ENCODE measurements at regions not wholly inside any gene's neighbourhood (a gene's known extent, or its start where the extent isn't known, plus 50 kb on each side); places are given as distances from the start of the nearest gene placed in this dataset.

GRCh38 chr18:60445341-60445740 lies 72.8 kb upstream of the MC4R start:
- no peak for DNase-seq

GRCh38 chr18:60446821-60447220 lies 74.2 kb upstream of the MC4R start:
- DNase-seq: peak in 1 of 2 experiments; percentile 41

GRCh38 chr18:60448487-60449267 lies 76.1 kb upstream of the MC4R start:
- DNase-seq: no peak

- DNase-seq: no peak
Measured at GRCh38 chr18:60452421-60452820, 79.8 kb upstream of the MC4R start.

GRCh38 chr18:60466677-60467076 lies 94.1 kb upstream of the MC4R start:
- no peak for DNase-seq

GRCh38 chr18:60469387-60470100 lies 97.0 kb upstream of the MC4R start:
- DNase-seq: peak in 1 of 2 experiments; percentile 16

GRCh38 chr18:60471652-60472051 lies 99.1 kb upstream of the MC4R start:
- no peak for DNase-seq

- no peak for DNase-seq
Measured at GRCh38 chr18:60485201-60485600, 112.6 kb upstream of the MC4R start.

GRCh38 chr18:60493066-60493465 lies 120.5 kb upstream of the MC4R start:
- DNase-seq: no peak

GRCh38 chr18:60499675-60500074 lies 127.1 kb upstream of the MC4R start:
- no peak for DNase-seq

- DNase-seq: no peak
Measured at GRCh38 chr18:60500960-60501359, 128.4 kb upstream of the MC4R start.

- DNase-seq: no peak
Measured at GRCh38 chr18:60502591-60502990, 130.0 kb upstream of the MC4R start.

- no peak for DNase-seq
Measured at GRCh38 chr18:60503199-60503598, 130.6 kb upstream of the MC4R start.

GRCh38 chr18:60506190-60506589 lies 133.6 kb upstream of the MC4R start:
- no peak for DNase-seq

GRCh38 chr18:60506682-60507081 lies 134.1 kb upstream of the MC4R start:
- peak in 1 of 2 experiments; percentile 47 for DNase-seq

- peak; percentile 53 to 77 for DNase-seq
Measured at GRCh38 chr18:60508108-60508507, 135.5 kb upstream of the MC4R start.

GRCh38 chr18:60534538-60534937 lies 162.0 kb upstream of the MC4R start:
- no peak for DNase-seq

- no peak for DNase-seq
Measured at GRCh38 chr18:60537074-60537473, 164.5 kb upstream of the MC4R start.

GRCh38 chr18:60538891-60539290 lies 166.3 kb upstream of the MC4R start:
- DNase-seq: no peak

- DNase-seq: no peak
Measured at GRCh38 chr18:60541661-60542060, 169.1 kb upstream of the MC4R start.

GRCh38 chr18:60543646-60544045 lies 171.1 kb upstream of the MC4R start:
- DNase-seq: no peak

GRCh38 chr18:60549338-60549960 lies 176.9 kb upstream of the MC4R start:
- DNase-seq: peak; percentile 67 to 84

- no peak for DNase-seq
Measured at GRCh38 chr18:60552948-60553347, 180.4 kb upstream of the MC4R start.

GRCh38 chr18:60554967-60555366 lies 182.4 kb upstream of the MC4R start:
- DNase-seq: no peak

Measured in NCI-H446 (cell line).